ENCODE measurements at regions not wholly inside any gene's neighbourhood (a gene's known extent, or its start where the extent isn't known, plus 50 kb on each side); places are given as distances from the start of the nearest gene placed in this dataset.
A peak's percentile ranks its signal among the peaks of the same experiment; 100 is the strongest.

GRCh38 chr2:55101466-55101865 lies 51.2 kb upstream of the RTN4 start:
- Histone ChIP-seq H3K27ac (peak overlapping the region; percentile 67 to 86 (median 80)), H3K4me1 (peaks cover 12 to 45% (median 23%) of the 10 kb centered on the region in 4 donors), H3K27me3 (no peaks in the 10 kb centered on the region), H3K4me3 (no peak overlapping the region), H3K9me3 (no peaks in the 10 kb centered on the region), H3K36me3 (no peaks in the 10 kb centered on the region)
- TF ChIP-seq CTCF (IDR thresholded peaks at IDR 0.05) (no peak), POLR2A (IDR thresholded peaks at IDR 0.05) (no peak), POLR2AphosphoS5 (IDR thresholded peaks at IDR 0.05) (no peak), EP300 (IDR thresholded peaks at IDR 0.05; ENCODE audit: low read depth) (no peak)
- intact Hi-C loops (cut with DNase I; ENCODE audit: low total_unique reads) (no loop called here), in situ Hi-C loops (cut with MboI; ENCODE audit: low pct_ligation_motif_present in 1 of 4, low pct_unique_long_range_greater_than_20kb in 1 of 4, low sequenced_read_pairs in 3 of 4) (no loop called here)
- DNase-seq = no peak

DNA sequence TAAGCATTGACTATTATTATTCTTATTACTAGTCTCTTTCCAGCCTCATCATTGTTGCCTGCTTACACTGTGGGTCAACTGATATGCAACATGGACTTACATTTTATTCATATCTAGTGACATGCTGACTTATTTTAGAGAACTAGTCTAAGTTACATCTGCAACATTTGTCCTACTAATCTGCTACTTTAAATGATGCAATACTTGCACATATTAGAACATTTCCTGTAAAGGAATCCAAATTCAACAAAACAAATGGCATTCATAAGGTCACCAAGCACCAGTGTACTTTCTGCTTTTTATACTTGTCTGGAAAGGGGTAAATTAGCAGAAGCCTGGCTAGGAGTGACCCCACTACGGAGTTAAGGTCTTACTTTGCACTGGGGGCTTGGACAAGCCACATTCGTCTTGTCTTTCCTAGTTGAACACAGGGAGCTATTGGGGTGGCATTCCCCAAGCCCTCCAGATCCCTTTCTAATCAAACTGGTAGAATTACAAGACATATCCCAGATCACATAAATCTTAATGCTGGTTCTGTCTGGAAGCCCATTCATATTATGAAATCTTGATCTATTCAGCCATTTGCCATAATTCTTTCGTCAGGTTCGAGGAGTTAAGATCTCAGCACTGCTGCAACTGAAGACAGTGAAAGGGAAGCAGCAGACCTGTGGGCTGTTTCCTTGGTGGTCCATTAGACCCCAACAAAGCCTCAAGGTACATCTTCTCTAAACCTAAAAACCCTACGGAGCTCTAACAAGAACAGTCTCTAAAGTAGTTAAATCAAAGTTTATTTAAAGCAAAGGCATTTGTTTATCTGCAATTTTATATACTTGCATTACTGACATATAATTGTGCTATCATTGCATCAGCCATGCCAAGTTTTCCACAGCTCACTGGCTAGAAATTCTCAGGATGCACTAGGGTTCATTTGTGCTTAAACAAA lies 49.9 kb upstream of the RTN4 start:
- intact Hi-C loops (cut with DNase I; ENCODE audit: low total_unique reads) (no loop called here), in situ Hi-C loops (cut with MboI; ENCODE audit: low pct_ligation_motif_present in 1 of 4, low pct_unique_long_range_greater_than_20kb in 1 of 4, low sequenced_read_pairs in 3 of 4) (no loop called here)
- peak overlapping the region; percentile 67 to 86 (median 80) for H3K27ac ChIP-seq
- peaks cover 12 to 46% (median 24%) of the 10 kb centered on the region in 4 donors for H3K4me1 ChIP-seq
- DNase-seq = no peak
- 60 to 61% methylated on average over 4 to 5 of the region's 5 CpGs for WGBS, 2 donors (ENCODE audit: low coverage in 1 of 2)
- H3K27me3 ChIP-seq = no peaks in the 10 kb centered on the region
- no peak for TF ChIP-seq CTCF (IDR thresholded peaks at IDR 0.05)
- peak; percentile 16 to 75 (median 62) for TF ChIP-seq POLR2AphosphoS5 (IDR thresholded peaks at IDR 0.05)
- no peaks in the 10 kb centered on the region for H3K9me3 ChIP-seq
- H3K36me3 ChIP-seq = no peaks in the 10 kb centered on the region
- H3K4me3 ChIP-seq = no peak overlapping the region
